Activated CD4-positive, alpha-beta T cell treated with anti-CD3 and anti-CD28 coated beads, Interleukin-2, Interleukin-4, amounts not matched to agents 100 ng/mL and 50 ng/mL, durations not matched to agents 16 hours and 8 hours (primary cell): ENCODE measurements at regions not wholly inside any gene's neighbourhood (a gene's known extent, or its start where the extent isn't known, plus 50 kb on each side); places are given as distances from the start of the nearest gene placed in this dataset.
"Not testable (repeated sequence)": the region's sequence is repeated elsewhere in the genome, so short reads cannot be mapped to it uniquely, and the experiment has no call there.

ENCODE experiments used
- DNase-seq: peaks from one replicate; pipeline ENCODE4 v3.0.0-alpha.2; 2020; ENCODE audit warnings: low spot score

- DNase-seq = no peak
These were observed 697.9 kb upstream of the ROBO1 start for GRCh38 chr3:80465746-80466145.

- no peak for DNase-seq
These were observed 683.6 kb upstream of the ROBO1 start for GRCh38 chr3:80451393-80451792.

GRCh38 chr3:80445641-80446040 lies 677.8 kb upstream of the ROBO1 start:
- DNase-seq = no peak

GRCh38 chr3:80445053-80445452 lies 677.3 kb upstream of the ROBO1 start:
- DNase-seq = no peak

GRCh38 chr3:80439490-80439889 lies 671.7 kb upstream of the ROBO1 start:
- DNase-seq = no peak

- DNase-seq = no peak
These were observed 666.6 kb upstream of the ROBO1 start for GRCh38 chr3:80434366-80434765.

- no peak for DNase-seq
These were observed 657.2 kb upstream of the ROBO1 start for GRCh38 chr3:80424951-80425350.

- no peak for DNase-seq
These were observed 640.4 kb upstream of the ROBO1 start for GRCh38 chr3:80408030-80408721.

DNA sequence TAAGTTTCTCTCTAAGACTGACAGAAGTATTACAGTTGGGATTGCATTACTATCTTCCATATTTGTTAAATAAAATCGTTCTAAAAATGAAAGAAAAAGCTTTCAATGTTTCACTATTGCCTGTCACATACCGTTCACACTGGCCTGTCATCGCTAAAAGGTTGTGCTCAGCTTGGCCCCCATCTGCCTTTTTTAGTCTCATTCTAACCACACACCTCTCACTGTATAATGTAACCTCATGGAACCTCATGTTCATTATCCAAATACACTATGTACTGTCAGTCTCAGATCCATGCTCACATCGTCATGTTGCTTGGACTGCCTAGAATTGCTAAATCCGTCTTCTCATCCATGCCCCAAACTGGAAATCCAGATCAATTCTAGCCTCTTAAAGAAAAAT lies 637.8 kb upstream of the ROBO1 start:
- no peak for DNase-seq

DNA sequence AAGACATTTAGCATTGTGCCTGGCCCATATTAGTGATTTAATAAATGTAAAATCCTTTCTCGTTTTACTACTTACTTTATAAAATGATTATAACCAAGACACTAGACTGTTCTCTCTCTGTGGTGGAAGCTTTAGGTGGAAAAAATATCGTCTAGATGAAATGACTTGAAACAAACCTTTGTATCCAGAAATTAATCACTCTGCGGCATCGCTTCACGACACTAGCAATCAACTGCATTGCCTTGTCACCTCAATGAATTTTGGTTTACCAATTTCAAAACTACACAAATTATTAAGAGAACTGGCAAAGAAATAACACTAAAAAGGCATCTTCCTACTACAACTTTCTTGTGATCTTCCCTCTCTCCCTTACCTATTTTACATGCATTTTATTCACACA lies 627.2 kb upstream of the ROBO1 start:
- DNase-seq = peak; percentile 11

DNA sequence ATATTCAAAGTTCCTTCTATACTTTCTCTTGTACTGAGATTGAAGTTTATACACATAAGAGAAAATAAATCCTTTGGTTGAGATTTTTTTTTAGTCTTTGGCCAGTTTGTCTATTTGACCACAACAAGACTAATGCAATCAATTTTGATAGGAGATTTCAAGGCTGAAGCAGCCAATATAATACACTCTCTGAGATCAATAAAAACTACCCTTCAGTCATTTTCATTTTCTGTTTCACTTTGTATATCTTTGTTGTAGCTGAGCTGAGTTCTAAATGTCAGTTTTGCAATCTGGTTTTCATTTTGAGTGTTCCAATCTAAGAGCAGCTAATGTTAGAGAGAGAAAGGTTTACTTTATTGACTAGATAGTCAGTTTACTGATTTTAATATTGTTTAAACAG lies 623.8 kb upstream of the ROBO1 start:
- no peak for DNase-seq

DNA sequence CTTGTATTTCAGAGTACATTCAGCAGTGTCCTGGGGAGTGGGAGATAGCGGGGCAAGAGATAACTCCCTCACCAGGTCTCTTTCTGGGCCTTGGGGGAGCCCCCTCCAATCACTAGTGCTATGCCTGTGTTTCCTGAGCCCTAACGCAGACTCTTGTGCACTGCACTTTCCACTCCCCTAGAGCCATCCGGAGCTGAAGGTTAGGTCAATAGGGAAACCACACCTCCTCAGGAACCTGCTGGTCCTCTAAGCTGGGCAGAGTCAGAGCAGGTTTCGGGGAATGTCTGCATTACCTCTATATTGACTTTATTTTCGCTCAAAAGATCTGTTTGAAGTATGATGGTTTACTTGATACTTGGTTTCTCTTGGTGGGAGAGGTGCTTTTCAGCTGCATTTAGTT lies 617.0 kb upstream of the ROBO1 start:
- DNase-seq = no peak

GRCh38 chr3:80374423-80374822 lies 606.6 kb upstream of the ROBO1 start:
- DNase-seq = no peak

GRCh38 chr3:80368616-80369015 lies 600.8 kb upstream of the ROBO1 start:
- DNase-seq = no peak

DNA sequence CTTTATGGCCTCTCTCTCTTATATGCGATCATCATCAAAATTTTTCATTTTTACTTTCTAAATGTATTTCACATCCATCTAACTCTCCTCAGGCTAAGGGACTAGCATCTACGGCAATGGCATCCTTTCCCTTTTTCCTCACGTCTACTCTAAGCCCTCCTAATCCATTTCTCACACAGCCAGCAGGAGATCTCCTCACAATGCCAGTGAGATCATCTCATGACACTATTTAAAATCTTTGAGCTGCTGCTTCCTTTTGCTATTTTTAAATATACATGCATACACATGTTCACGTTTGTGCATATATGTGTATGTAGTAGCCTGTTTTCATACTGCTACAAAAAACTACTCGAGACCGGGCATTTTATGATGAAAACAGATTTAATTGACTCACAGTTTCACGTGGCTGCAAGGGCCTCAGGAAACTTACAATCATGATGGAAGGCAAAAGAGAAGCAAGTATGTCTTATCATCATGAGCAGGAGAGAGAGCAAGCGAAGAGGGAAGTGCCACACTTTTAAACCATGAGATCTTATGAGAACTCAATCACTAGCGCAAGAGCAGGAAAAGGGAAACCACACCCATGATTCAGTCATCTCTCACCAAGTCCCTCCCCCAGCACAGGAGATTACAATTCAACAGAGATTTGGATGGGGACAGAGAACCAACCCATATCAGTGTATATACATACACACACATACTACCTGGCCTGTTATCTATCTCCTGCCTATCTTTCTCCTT lies 599.2 kb upstream of the ROBO1 start:
- no peak for DNase-seq

GRCh38 chr3:80357761-80358160 lies 590.0 kb upstream of the ROBO1 start:
- no peak for DNase-seq

GRCh38 chr3:80355144-80355543 lies 587.3 kb upstream of the ROBO1 start:
- DNase-seq = no peak

- no peak for DNase-seq
These were observed 583.4 kb upstream of the ROBO1 start for GRCh38 chr3:80351201-80351600.

- DNase-seq = no peak
These were observed 583.0 kb upstream of the ROBO1 start for GRCh38 chr3:80350771-80351170.

- DNase-seq = no peak
These were observed 570.6 kb upstream of the ROBO1 start for GRCh38 chr3:80338366-80338765.

DNA sequence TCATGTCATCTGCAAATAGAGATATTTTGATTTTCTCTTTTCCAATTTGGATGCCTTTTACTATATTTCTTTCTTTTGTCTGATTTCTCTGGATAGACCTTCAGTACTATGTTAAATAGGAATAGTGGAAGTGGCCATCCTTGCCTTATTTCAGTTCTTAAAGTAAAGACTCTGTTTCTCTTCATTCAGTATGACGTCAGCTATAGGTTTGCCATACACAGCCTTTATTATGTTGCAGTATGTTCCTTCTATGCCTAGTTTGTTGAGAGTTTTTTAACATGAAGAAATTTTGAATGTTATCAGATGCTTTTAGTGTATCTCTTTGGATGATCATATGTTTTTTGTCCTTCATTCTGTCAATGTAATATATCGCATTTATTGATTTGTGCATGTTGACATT lies 566.7 kb upstream of the ROBO1 start:
- DNase-seq = no peak

- no peak for DNase-seq
These were observed 563.8 kb upstream of the ROBO1 start for GRCh38 chr3:80331494-80332170.

DNA sequence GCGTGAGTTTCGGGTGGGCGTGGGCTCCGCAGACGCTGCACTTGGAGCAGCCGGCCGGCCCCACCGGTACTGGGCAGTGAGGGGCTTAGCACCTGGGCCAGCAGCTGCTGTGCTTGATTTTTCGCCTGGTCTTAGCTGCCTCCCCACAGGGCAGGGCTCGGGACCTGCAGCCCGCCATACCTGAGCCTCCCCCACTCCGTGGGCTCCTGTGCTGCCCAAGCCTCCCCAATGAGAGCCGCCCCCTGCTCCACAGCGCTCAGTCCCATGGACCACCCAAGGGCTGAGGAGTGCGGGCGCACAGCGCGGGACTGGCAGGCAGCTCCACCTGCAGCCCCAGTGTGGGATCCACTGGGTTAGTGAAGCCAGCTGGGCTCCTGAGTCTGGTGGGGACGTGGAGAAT lies 546.7 kb upstream of the ROBO1 start:
- not testable (repeated sequence) for DNase-seq
